IMR-90 (cell line): ENCODE measurements at regions not wholly inside any gene's neighbourhood (a gene's known extent, or its start where the extent isn't known, plus 50 kb on each side); places are given as distances from the start of the nearest gene placed in this dataset.

Source experiments
- CEBPB ChIP-seq: IDR thresholded peaks from 2 replicates; pipeline ENCODE4 v1.6.1; 2012; ENCODE audit warnings: low read depth, low read length, improper control_type of control experiment
- CTCF ChIP-seq: conservative IDR thresholded peaks from 2 replicates; pipeline ENCODE4 v1.5.1; 2012; ENCODE audit warnings: mild to moderate bottlenecking, low read depth, low read length, improper control_type of control experiment
- FOS ChIP-seq: fragments of 150-350 bp; IDR thresholded peaks from 2 replicates; pipeline ENCODE4 v1.6.1; 2016; ENCODE audit warnings: low read depth, low read length
- MXI1 ChIP-seq: IDR thresholded peaks from 2 replicates; pipeline ENCODE4 v1.6.1; 2012; ENCODE audit warnings: low read depth, mild to moderate bottlenecking, low read length, moderate library complexity, borderline replicate concordance
- POLR2A ChIP-seq: IDR thresholded peaks from 2 replicates; pipeline ENCODE4 v1.6.1; 2012; ENCODE audit warnings: mild to moderate bottlenecking, low read depth, low read length
- RFX5 ChIP-seq: IDR thresholded peaks from 2 replicates; pipeline ENCODE4 v1.8.0; 2012; ENCODE audit warnings: low read depth, mild to moderate bottlenecking, low read length, moderate library complexity

GRCh38 chr1:81023187-81023724 is 777.5 kb upstream of the ADGRL2 start:
- no peak for TF ChIP-seq CTCF
- no peak for TF ChIP-seq FOS
- TF ChIP-seq POLR2A = no peak
- no peak for TF ChIP-seq RFX5
- no peak for TF ChIP-seq MXI1
- TF ChIP-seq CEBPB = no peak
